ENCODE measurements at regions not wholly inside any gene's neighbourhood (a gene's known extent, or its start where the extent isn't known, plus 50 kb on each side); places are given as distances from the start of the nearest gene placed in this dataset.

DNA sequence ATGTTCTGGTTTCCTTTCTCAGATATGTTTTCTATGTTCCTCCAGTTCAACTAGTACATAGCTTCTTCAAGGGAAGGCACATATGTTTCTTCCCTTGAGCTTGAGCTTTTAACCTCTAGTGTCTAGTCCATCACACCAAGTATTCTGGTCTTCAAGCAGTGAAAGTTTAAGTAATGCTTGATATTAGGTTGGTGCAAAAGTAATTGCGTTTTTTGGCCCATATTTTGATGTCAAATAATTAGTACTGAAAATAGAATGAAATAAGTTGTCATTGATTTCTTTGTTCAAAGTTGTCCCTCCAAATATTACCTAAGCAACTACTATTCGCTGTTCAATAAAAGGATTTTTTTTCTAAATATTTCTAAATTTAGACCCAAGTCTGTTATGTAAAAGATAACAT, 146.7 kb upstream of the TSC22D2 start:
- FAIRE-seq (no peak), ATAC-seq (no peak), DNase-seq (ENCODE audit: low read depth, low spot score) (no peak)
- no peaks in the 10 kb centered on the region for H4K20me1 ChIP-seq (ENCODE audit: control insufficient read depth, insufficient read depth)
- H3K4me3 ChIP-seq = no peak overlapping the region
- H3K4me1 ChIP-seq (ENCODE audit: control insufficient read depth, insufficient read depth, low read length) = no peaks in the 10 kb centered on the region
- in situ Hi-C loops (cut with MboI) = no loop called here
- ChIA-PET RAD21 (ENCODE audit: unreplicated experiment) (no interaction called here), CTCF (interaction anchor here (0.9 to 1.5 kb wide), 3 partner anchors 42 to 234 kb away, joined by 3 to 5 read pairs (median 4); no protein-coding TSS in a partner anchor), SMC1A (ENCODE audit: uncharacterized antibody, unreplicated experiment) (interaction anchor here (0.6 to 1.4 kb wide), 2 partner anchors 28 to 111 kb away, joined by 3 read pairs; no protein-coding TSS in a partner anchor), POLR2A (no interaction called here)
- no peaks in the 10 kb centered on the region for H3K9me3 ChIP-seq (replicated peaks; ENCODE audit: control insufficient read depth, insufficient read depth, low read length)
- H3K4me2 ChIP-seq (ENCODE audit: control insufficient read depth, insufficient read depth) = no peak overlapping the region
- WGBS (ENCODE audit: insufficient coverage, insufficient replicate concordance, low lambda C conversion rate, missing lambda C conversion rate) = 6% methylated on average over 2 of the region's 2 CpGs
- H3K79me2 ChIP-seq (ENCODE audit: control insufficient read depth, insufficient read depth, low read length) = no peaks in the 10 kb centered on the region
- H2AFZ ChIP-seq (ENCODE audit: control insufficient read depth, low read depth, low read length) = no peak overlapping the region
- no peak overlapping the region for H3K9ac ChIP-seq (ENCODE audit: control insufficient read depth, insufficient read depth, low read length)
- H3K27ac ChIP-seq (ENCODE audit: control insufficient read depth, insufficient read depth) = no peak overlapping the region
- H3K27me3 ChIP-seq (replicated peaks in 1 of 2; ENCODE audit: control insufficient read depth in 2 of 2, insufficient read depth in 2 of 2, low read length in 1 of 2) = no peaks in the 10 kb centered on the region
- TF ChIP-seq, protein P1, sequence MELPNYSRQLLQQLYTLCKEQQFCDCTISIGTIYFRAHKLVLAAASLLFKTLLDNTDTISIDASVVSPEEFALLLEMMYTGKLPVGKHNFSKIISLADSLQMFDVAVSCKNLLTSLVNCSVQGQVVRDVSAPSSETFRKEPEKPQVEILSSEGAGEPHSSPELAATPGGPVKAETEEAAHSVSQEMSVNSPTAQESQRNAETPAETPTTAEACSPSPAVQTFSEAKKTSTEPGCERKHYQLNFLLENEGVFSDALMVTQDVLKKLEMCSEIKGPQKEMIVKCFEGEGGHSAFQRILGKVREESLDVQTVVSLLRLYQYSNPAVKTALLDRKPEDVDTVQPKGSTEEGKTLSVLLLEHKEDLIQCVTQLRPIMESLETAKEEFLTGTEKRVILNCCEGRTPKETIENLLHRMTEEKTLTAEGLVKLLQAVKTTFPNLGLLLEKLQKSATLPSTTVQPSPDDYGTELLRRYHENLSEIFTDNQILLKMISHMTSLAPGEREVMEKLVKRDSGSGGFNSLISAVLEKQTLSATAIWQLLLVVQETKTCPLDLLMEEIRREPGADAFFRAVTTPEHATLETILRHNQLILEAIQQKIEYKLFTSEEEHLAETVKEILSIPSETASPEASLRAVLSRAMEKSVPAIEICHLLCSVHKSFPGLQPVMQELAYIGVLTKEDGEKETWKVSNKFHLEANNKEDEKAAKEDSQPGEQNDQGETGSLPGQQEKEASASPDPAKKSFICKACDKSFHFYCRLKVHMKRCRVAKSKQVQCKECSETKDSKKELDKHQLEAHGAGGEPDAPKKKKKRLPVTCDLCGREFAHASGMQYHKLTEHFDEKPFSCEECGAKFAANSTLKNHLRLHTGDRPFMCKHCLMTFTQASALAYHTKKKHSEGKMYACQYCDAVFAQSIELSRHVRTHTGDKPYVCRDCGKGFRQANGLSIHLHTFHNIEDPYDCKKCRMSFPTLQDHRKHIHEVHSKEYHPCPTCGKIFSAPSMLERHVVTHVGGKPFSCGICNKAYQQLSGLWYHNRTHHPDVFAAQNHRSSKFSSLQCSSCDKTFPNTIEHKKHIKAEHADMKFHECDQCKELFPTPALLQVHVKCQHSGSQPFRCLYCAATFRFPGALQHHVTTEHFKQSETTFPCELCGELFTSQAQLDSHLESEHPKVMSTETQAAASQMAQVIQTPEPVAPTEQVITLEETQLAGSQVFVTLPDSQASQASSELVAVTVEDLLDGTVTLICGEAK (IDR thresholded peaks at IDR 0.05; ENCODE audit: borderline replicate concordance) = peak; percentile 27; the same call in 1 of the 2 replicates
- no peak for TF ChIP-seq JUNB (IDR thresholded peaks at IDR 0.05)
- intact Hi-C loops (cut with micrococcal nuclease; ENCODE audit: unreplicated experiment) = no loop called here
- no peaks in the 10 kb centered on the region for H3K36me3 ChIP-seq (ENCODE audit: control insufficient read depth in 2 of 2, insufficient read depth in 2 of 2, low read length in 1 of 2)
- no TSS peak for BruUV-seq (replicated peaks)

DNA sequence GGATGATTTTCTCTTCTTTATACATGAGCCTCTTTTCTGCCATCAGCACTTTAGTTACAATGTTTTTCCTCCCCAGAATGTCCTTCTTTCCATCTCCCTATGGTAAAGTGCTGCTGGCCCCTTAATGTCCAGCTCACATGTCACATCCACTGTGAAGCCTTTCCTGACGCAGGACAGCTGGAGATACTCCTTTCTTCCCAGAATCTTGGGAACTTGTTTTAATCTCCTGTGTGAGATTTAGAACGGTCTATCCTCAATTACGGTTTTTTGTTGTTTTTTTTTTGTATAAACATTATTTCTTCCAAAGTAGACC, 147.7 kb upstream of the TSC22D2 start:
- H3K4me2 ChIP-seq (ENCODE audit: control insufficient read depth, insufficient read depth) = no peak overlapping the region
- WGBS (ENCODE audit: insufficient coverage, insufficient replicate concordance, low lambda C conversion rate, missing lambda C conversion rate) = 38% methylated on average over 3 of the region's 3 CpGs
- no peaks in the 10 kb centered on the region for H3K27me3 ChIP-seq (replicated peaks in 1 of 2; ENCODE audit: control insufficient read depth in 2 of 2, insufficient read depth in 2 of 2, low read length in 1 of 2)
- in situ Hi-C loops (cut with MboI) (no loop called here), intact Hi-C loops (cut with micrococcal nuclease; ENCODE audit: unreplicated experiment) (no loop called here)
- no peak for FAIRE-seq
- SMC1A ChIA-PET (ENCODE audit: uncharacterized antibody, unreplicated experiment) = interaction anchor here (0.9 to 1.7 kb wide), 3 partner anchors 15 to 236 kb away, joined by 3 to 4 read pairs (median 3); no protein-coding TSS in a partner anchor
- no peaks in the 10 kb centered on the region for H3K36me3 ChIP-seq (ENCODE audit: control insufficient read depth in 2 of 2, insufficient read depth in 2 of 2, low read length in 1 of 2)
- no peak for TF ChIP-seq FOXK2 (IDR thresholded peaks at IDR 0.05)
- TF ChIP-seq STAT3 (IDR thresholded peaks at IDR 0.05; ENCODE audit: low read depth, low read length) = no peak
- TF ChIP-seq CBX5 (IDR thresholded peaks at IDR 0.05; ENCODE audit: low read depth) = no peak
- TF ChIP-seq SIN3A (IDR thresholded peaks at IDR 0.05; ENCODE audit: low read depth, low read length) = no peak
- TF ChIP-seq CTCF (IDR thresholded peaks at IDR 0.05 in 2 of 3, conservative IDR thresholded peaks at IDR 0.05 in 1 of 3; ENCODE audit: control insufficient read depth in 2 of 3, extremely low read depth in 1 of 3, insufficient read depth in 1 of 3, low read depth in 3 of 3, low read length in 3 of 3) = no peak
- no peaks in the 10 kb centered on the region for H3K9me3 ChIP-seq (replicated peaks; ENCODE audit: control insufficient read depth, insufficient read depth, low read length)
- no peaks in the 10 kb centered on the region for H3K4me1 ChIP-seq (ENCODE audit: control insufficient read depth, insufficient read depth, low read length)
- no peaks in the 10 kb centered on the region for H3K79me2 ChIP-seq (ENCODE audit: control insufficient read depth, insufficient read depth, low read length)
- CTCF ChIA-PET = interaction anchor here (1.3 to 1.5 kb wide), 3 partner anchors 18 to 235 kb away, joined by 3 to 4 read pairs (median 3); no protein-coding TSS in a partner anchor
- H3K27ac ChIP-seq (ENCODE audit: control insufficient read depth, insufficient read depth) = no peak overlapping the region
- RAD21 ChIA-PET (ENCODE audit: unreplicated experiment) = interaction anchor here (0.8 kb wide), 1 partner anchor 21 kb away, joined by 3 read pairs; no protein-coding TSS in a partner anchor
- no peak overlapping the region for H2AFZ ChIP-seq (ENCODE audit: control insufficient read depth, low read depth, low read length)
- DNase-seq (ENCODE audit: low read depth, low spot score) = no peak
- H3K9ac ChIP-seq (ENCODE audit: control insufficient read depth, insufficient read depth, low read length) = no peak overlapping the region
- no TSS peak for BruUV-seq (replicated peaks)
- H3K4me3 ChIP-seq = no peak overlapping the region
- POLR2A ChIA-PET = no interaction called here
- H4K20me1 ChIP-seq (ENCODE audit: control insufficient read depth, insufficient read depth) = no peaks in the 10 kb centered on the region
- ATAC-seq = no peak
